CD4-positive, alpha-beta T cell treated with Interleukin-15 for 1 hour (primary cell): ENCODE measurements at regions not wholly inside any gene's neighbourhood (a gene's known extent, or its start where the extent isn't known, plus 50 kb on each side); places are given as distances from the start of the nearest gene placed in this dataset.

Source experiments
- DNase-seq: peaks from one replicate; pipeline ENCODE4 v3.0.0-alpha.2; 2020

GRCh38 chr12:132407451-132407961 lies 78.1 kb upstream of the GALNT9 start:
- DNase-seq, result no peak

DNA sequence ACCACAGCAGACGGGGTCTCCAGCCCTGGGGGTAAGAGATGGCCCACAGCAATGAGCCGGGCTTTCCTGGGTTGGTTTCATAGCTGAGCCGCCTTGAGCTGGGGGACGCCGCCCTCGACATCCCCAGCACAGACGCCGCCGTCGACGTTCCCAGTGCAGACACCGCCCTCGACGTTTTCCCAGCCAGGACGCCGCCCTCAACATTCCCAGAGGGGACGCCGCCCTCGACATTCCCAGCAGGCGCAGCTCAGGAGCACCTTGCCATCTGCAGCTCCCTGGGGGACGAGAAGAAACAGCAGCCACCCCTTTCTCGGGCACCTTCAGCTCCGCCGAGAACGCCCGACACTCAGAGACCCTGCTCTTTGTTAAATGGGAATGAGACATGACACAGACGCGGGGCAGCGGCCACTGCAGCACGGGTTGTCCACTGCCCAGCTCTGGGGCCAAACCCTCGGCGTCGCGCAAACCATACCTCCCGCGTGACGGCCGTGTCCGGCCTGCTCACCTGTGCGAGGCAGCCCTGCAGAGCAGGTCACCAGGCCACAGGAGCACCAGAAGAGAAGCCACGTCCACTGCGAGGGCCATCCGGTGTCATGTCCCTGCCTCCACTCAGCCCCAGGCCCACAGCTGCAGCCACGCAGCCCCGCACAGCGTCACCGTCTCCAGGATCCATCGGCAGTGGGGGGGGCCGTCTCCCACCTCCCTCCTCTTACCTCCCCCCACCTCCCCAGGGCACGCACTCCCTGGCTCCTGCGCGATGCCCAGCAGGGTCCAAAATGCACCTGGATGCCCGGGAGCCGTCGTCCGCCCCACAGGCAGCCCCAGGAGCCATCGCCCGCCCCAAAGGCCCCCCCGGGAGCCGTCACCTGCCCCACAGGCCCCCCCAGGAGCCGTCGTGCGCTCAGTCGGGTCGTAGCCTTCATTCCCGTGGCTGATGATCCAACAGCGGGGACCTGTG lies 77.4 kb upstream of the GALNT9 start:
- DNase-seq, result no peak

DNA sequence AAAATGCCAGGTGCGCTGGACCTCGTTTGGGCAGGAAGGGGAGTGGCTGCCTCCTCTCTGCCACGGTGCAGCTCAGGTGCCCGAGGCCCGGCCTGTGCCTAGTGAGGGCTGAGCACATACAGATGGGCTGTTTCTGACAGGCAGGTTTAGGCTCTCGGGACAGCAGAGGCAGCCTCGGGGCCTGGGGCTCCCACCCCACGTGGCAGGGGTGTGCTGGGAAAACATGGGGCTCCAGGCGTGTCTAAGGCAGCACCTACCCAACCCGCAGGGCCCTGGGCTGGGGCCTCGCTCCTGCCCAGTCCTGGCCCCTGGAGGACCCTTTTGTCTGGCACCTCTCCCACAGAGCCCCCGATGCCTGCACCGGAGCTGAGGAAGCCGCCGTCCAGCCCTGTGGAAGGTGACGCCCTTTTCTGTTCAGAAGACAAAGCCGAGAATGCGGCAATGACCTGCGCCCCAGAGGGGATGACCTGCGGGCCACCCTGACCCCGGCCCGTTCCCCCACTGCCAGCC lies 76.4 kb upstream of the GALNT9 start:
- DNase-seq, result no peak

DNA sequence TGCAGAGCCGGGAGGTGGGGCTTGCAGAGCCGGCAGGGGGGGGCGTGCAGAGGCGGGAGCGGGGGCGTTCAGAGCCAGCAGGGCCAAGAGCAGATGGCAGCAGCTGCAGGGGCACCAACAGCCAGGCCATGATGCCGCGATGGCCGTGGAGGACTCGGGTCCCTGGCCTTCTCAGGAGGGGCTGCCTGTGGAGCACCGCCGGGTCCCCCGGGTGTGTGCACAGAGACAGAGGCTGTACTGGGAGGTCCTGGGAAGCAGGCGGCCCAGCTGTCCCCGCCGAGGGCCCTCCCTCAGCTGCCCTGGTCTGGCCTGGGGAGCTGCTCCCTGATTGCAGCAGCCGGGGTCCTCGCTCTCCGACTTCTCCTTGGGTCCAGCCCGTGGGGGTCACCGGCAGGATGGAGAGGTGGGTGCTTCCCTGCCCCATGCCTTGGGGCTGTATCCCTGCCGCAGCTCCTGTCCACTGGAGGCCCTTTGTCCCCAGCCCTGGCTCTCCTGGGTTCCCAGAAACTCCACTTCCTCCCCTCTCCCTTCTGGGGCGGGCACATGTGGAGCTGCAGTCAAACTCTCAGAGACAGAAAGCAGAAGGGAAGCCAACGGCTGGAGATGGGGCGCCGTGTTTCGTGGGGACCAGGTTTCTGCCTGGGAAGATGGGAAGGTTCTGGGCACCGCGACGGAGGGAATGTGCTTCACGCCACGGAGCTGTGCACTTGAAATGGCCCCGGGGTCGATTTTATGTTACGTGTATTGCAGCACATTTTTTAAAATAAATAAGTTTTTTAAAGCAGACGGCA lies 75.8 kb upstream of the GALNT9 start:
- no peak for DNase-seq

- DNase-seq, result no peak
Observed at GRCh38 chr12:132404435-132404855, 75.1 kb upstream of the GALNT9 start.

GRCh38 chr12:132403636-132404434 lies 74.4 kb upstream of the GALNT9 start:
- no peak for DNase-seq

- no peak for DNase-seq
Observed at GRCh38 chr12:132402831-132403416, 73.5 kb upstream of the GALNT9 start.

DNA sequence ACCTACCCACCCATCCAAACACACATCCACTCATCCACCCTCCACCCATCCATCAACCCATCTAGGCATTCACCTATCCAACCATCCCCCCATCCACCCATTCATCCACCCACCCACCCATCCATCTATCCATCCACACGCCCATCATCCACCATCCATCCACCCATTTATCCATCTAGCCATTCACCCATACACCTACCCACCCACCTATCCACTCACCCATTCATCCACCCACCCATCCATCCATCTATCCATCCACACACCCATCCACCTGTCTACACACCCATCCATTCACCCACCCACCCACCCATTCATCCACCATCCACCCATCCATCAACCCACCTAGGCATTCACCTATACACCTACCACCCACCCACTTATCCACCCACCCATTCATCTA lies 72.6 kb upstream of the GALNT9 start:
- no peak for DNase-seq

- DNase-seq, result peak; percentile 10
Observed at GRCh38 chr12:132400011-132400641, 70.7 kb upstream of the GALNT9 start.

- peak; percentile 4 for DNase-seq
Observed at GRCh38 chr12:132399092-132400010, 70.0 kb upstream of the GALNT9 start.

DNA sequence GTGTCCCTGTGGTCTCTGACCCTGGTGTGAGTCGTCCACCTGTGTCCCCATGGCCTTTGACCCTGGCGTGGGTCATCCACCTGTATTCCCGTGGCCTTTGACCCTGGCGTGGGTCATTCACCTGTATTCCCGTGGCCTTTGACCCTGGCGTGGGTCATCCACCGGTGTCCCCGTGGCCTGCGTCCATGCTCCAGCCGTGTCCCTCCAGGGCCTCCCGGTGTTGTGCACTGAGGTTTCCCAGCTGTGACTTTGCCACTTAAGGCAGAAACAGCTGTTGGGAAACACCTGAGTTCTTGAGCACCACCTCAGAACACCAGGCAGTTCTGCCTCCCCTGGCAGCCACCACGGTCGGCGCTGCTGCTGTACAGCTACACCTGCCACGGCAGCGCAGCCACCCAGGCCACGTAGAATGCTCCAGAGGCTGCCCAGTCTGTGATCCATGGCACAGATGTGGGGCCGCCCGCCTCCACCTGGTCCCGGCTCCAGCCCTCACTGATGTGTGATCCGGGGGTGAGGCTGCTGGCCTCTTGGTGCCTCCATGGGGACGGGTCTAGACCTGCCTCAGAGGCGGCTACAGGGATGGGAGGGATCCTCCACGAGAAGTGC lies 69.1 kb upstream of the GALNT9 start:
- DNase-seq, result no peak

DNA sequence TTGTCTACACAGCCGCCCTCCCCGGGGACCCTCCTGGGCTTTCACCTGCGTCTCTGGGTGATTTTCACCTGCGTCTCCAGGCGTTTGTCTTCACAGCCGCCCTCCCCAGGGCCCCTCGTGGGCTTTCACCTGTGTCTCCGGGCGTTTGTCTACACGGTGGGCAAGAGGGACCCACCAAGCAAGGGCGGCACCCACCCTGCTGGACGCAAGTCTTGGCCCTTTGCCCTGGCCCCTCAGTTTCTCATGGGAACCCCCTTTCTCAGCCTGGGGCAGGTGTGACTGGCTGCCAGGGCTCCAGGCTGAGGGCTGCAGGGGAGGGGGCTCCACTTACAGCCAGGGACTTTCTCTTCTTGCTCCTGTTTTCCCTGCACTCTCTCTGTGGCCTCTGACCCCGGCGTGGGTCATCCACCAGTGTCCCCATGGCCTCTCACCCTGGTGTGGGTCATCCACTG lies 68.6 kb upstream of the GALNT9 start:
- DNase-seq, result no peak

DNA sequence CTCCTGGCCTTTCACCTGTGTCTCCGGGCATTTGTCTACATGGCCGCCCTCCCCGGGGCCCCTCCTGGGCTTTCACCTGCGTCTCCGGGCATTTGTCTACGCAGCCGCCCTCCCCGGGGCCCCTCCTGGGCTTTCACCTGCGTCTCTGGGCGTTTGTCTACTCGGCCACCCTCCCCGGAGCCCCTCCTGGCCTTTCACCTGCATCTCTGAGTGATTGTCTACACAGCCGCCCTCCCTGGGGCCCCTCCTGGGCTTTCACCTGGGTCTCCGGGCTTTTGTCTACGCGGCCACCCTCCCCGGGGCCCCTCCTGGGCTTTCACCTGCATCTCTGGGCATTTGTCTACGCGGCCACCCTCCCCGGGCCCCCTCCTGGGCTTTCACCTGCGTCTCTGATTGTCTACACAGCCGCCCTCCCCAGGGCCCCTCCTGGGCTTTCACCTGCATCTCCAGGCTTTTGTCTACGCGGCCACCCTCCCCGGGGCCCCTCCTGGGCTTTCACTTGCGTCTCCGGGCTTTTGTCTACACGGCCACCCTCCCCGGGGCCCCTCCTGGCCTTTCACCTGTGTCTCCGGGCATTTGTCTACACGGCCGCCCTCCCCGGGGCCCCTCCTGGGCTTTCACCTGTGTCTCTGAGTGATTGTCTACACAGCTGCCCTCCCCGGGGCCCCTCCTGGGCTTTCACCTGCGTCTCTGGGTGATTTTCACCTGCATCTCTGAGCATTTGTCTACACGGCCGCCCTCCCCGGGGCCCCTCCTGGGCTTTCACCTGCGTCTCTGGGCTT lies 68.0 kb upstream of the GALNT9 start:
- DNase-seq, result peak; percentile 2

GRCh38 chr12:132396657-132397056 lies 67.3 kb upstream of the GALNT9 start:
- no peak for DNase-seq

- DNase-seq, result no peak
Observed at GRCh38 chr12:132395908-132396305, 66.5 kb upstream of the GALNT9 start.

GRCh38 chr12:132395192-132395907 lies 66.0 kb upstream of the GALNT9 start:
- no peak for DNase-seq

- DNase-seq, result no peak
Observed at GRCh38 chr12:132393991-132394949, 64.9 kb upstream of the GALNT9 start.
